Prostate gland (tissue), 2 donors: ENCODE measurements at regions not wholly inside any gene's neighbourhood (a gene's known extent, or its start where the extent isn't known, plus 50 kb on each side); places are given as distances from the start of the nearest gene placed in this dataset.

ENCODE experiments used
- POLR2A ChIP-seq: fragments of 450-650 bp; IDR thresholded peaks from one replicate; pipeline ENCODE4 v1.6.1; 2016; ENCODE audit warnings: antibody characterized with exemption, mild to moderate bottlenecking
- POLR2AphosphoS5 ChIP-seq: sonication (generic); formaldehyde crosslinking; IDR thresholded peaks from one replicate; pipeline ENCODE4 v1.6.1; 2017; ENCODE audit warnings: antibody characterized with exemption
- TF ChIP-seq, protein P1 (sequence below), 4 experiments: fragments of 200-600 bp in 2 of 4; fragments of 450-650 bp in 2 of 4; sonication (generic) in 2 of 4; IDR thresholded peaks; 1 replicate in 3 of 4; 2 replicates in 1 of 4; pipeline ENCODE4 v1.5.1; 2016 to 2019; ENCODE audit warnings: antibody characterized with exemption in 4 of 4, mild to moderate bottlenecking in 2 of 4, moderate library complexity in 2 of 4

DNA sequence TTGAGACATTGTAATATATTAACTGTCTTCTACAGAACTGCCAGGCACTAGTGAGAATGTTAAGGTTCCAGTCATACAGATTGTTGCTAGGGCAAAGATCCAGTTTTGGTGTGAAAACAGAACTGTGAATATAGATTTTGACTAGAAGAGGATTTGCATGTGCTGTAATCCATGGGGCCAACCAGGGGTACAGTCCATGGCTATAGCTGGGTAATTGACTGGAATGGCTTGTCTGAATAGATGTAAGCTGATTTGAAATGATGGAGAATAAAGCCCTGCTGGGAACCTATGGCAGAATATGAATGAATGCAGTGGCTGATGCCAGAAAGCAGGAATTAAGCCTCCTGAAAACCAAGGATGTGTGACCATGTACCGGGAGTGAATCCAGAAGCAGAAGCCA is 748.5 kb upstream of the CDH10 start:
- no peak for TF ChIP-seq POLR2AphosphoS5
- TF ChIP-seq, protein P1, sequence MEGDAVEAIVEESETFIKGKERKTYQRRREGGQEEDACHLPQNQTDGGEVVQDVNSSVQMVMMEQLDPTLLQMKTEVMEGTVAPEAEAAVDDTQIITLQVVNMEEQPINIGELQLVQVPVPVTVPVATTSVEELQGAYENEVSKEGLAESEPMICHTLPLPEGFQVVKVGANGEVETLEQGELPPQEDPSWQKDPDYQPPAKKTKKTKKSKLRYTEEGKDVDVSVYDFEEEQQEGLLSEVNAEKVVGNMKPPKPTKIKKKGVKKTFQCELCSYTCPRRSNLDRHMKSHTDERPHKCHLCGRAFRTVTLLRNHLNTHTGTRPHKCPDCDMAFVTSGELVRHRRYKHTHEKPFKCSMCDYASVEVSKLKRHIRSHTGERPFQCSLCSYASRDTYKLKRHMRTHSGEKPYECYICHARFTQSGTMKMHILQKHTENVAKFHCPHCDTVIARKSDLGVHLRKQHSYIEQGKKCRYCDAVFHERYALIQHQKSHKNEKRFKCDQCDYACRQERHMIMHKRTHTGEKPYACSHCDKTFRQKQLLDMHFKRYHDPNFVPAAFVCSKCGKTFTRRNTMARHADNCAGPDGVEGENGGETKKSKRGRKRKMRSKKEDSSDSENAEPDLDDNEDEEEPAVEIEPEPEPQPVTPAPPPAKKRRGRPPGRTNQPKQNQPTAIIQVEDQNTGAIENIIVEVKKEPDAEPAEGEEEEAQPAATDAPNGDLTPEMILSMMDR (IDR thresholded peaks at IDR 0.05): no peak
- TF ChIP-seq POLR2A: no peak
